GM12875 (cell line): ENCODE measurements at regions not wholly inside any gene's neighbourhood (a gene's known extent, or its start where the extent isn't known, plus 50 kb on each side); places are given as distances from the start of the nearest gene placed in this dataset.
"Not testable (repeated sequence)": the region's sequence is repeated elsewhere in the genome, so short reads cannot be mapped to it uniquely, and the experiment has no call there.

ENCODE experiments used
- H3K4me3 ChIP-seq: one replicate; pipeline ENCODE4 v1.5.1; 2011; ENCODE audit warnings: low read depth, low read length, control low read depth
- TF ChIP-seq, protein P1 (sequence below): IDR thresholded peaks from 2 replicates; pipeline ENCODE4 v1.5.1; 2011; ENCODE audit warnings: low read depth, mild to moderate bottlenecking, control low read depth, inconsistent platforms, low read length, moderate library complexity, borderline replicate concordance; ENCODE audit not compliant: insufficient read depth

DNA sequence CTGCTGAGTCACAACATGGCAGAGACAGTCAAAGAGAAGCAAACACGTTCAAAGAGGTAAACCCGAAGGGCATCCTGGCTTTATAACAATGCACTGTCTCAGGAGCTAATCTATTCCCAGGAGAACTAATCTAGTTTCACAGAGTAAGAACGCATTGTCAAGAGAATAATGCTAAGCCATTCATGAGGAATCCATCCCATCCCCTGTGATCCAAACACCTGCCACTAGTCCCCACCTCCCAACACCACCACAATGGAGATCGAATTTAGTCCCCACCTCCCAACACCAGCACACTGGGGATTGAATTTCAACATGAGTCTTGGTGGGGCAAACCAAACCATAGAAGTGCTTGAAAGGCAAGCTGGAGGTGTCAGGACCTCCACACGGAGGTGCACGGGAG lies 231.5 kb upstream of the ID4 start:
- TF ChIP-seq, protein P1, sequence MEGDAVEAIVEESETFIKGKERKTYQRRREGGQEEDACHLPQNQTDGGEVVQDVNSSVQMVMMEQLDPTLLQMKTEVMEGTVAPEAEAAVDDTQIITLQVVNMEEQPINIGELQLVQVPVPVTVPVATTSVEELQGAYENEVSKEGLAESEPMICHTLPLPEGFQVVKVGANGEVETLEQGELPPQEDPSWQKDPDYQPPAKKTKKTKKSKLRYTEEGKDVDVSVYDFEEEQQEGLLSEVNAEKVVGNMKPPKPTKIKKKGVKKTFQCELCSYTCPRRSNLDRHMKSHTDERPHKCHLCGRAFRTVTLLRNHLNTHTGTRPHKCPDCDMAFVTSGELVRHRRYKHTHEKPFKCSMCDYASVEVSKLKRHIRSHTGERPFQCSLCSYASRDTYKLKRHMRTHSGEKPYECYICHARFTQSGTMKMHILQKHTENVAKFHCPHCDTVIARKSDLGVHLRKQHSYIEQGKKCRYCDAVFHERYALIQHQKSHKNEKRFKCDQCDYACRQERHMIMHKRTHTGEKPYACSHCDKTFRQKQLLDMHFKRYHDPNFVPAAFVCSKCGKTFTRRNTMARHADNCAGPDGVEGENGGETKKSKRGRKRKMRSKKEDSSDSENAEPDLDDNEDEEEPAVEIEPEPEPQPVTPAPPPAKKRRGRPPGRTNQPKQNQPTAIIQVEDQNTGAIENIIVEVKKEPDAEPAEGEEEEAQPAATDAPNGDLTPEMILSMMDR: no peak
- no peak overlapping the region for H3K4me3 ChIP-seq

GRCh38 chr6:19608546-19608945 lies 228.6 kb upstream of the ID4 start:
- no peak overlapping the region for H3K4me3 ChIP-seq

DNA sequence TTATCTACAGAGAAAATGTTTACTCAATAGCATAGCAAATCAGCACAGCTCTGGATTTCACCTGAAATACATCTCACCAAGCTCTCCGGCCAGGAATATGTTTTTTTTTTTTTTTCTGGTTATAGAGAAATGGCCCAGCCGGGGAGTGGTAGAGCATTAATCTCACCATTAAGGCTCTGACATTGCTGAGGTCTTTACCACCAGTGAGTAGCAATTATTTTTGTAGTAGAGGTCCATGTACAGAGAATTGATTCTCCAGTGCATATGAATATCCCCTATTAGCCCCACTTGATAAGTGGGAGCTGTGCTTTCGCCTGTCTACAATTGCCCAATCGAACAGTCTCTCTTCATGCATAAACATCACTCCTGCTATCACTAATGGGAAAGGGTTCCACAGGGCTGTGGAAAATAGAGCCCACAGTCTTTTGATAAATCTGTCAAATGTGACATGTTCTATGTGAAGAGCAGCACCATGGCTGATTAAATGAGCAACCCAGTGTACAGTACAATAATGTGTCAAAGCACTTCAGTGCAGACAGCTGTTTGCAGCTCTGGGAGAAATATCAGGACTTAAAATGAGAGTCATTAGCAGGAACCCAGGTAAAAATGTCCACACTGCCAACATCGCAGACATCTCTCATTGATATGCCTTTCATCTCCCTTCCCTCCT lies 227.1 kb upstream of the ID4 start:
- no peak overlapping the region for H3K4me3 ChIP-seq
- TF ChIP-seq, protein P1: no peak

More at GRCh38 chr6:19608546-19608945, 228.6 kb upstream of the ID4 start:
- TF ChIP-seq, protein P1: no peak

DNA sequence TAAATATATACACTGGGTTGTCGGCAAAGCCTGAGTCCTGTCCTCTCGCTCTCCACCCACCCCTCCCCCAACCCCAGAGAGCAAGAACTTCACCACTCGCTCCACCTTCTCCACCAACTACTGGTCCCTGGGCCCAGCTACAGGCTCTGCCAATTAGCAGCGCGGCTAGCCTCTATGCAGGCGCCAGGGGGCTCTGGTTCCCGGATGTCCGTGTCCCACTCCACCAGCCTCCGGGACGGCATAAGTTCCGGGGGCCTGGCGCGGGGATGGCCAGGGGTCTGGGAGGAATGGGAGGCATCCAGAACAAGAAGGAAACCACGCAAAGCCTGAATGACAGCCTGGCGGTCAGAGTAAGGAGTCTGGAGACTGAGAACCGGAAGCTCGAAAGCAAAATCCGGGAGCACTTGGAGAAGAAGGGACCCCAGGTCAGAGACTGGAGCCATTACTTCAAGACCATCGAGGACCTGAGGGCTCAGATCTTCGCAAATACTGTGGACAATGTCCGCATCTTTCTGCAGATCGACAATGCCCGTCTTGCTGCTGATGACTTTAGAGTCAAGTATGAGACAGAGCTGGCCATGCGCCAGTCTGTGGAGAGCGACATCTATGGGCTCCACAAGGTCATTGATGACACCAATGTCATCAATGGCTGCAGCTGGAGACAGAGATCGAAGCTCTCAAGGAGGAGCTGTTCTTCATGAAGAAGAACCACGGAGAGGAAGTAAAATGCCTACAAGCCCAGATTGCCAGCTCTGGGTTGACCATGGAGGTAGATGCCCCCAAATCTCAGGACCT lies 224.3 kb upstream of the ID4 start:
- not testable (repeated sequence) for H3K4me3 ChIP-seq

- TF ChIP-seq, protein P1: no peak
- H3K4me3 ChIP-seq: no peak overlapping the region
These were observed 223.5 kb upstream of the ID4 start for GRCh38 chr6:19613678-19614077.

DNA sequence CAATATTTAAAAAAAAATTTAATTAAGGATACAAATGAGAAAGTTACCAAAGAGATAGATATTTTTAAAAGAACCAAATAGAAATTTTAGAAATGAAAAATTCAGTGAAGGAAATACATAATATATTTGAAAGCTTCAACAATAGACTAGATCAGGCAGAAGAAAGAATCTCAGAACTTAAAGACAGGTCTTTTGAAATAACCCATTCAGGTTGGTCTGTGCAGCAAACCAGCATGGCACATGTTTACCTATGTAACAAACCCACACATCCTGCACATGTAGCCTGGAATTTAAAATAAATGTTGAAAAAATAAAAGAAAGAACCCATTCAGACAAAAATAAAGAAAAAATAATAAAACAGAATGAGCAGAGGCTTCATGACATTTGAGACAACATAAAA lies 221.1 kb upstream of the ID4 start:
- no peak overlapping the region for H3K4me3 ChIP-seq
- TF ChIP-seq, protein P1: no peak

DNA sequence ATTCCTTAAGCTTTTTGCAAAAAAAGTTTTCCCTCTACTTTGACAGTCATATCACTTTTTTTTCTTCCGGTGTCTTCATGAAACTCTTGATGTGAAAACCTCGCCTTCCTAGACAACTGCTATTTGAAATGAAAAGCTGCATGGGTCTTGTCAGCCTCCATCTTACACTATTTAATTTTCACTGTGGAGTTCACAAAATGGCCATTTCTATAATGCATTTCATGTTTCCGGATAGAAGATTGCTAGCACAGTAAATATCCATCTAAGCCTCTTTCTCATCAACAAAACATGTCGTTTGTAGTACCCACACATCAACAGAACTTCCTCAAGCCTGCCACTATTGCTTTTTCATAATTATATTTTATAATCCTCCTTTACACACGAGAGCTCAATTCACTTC lies 204.9 kb upstream of the ID4 start:
- no peak overlapping the region for H3K4me3 ChIP-seq
- TF ChIP-seq, protein P1: no peak

- H3K4me3 ChIP-seq: no peak overlapping the region
- TF ChIP-seq, protein P1: no peak
These were observed 204.4 kb upstream of the ID4 start for GRCh38 chr6:19632786-19633185.
